Endothelial cell of umbilical vein (primary cell): ENCODE measurements at regions not wholly inside any gene's neighbourhood (a gene's known extent, or its start where the extent isn't known, plus 50 kb on each side); places are given as distances from the start of the nearest gene placed in this dataset.

Experiments
- BruUV-seq: library from RNA; stranded (reverse); fragments of 400-500 nt; replicated peaks from 2 replicates; lab custom pipeline; 2021; lab: Mats Ljungman, UMichigan
- CTCF ChIA-PET: fragments of 300-600, 350-600 bp; sonication (Branson Sonifier 250); formaldehyde crosslinking; loops from one replicate; lab custom pipeline; 2021; ENCODE audit warnings: antibody characterized with exemption, inconsistent platforms; lab: Charles Lee
- POLR2A ChIA-PET: fragments of 300-600, 350-600 bp; sonication (Branson Sonifier 250); formaldehyde crosslinking; loops from one replicate; lab custom pipeline; 2021; ENCODE audit warnings: antibody characterized with exemption, inconsistent platforms; lab: Charles Lee
- DNase-seq: peaks from one replicate; pipeline ENCODE4 v3.0.0-alpha.2; 2011; ENCODE audit warnings: low read depth, low spot score
- FAIRE-seq: peaks from 2 replicates; lab custom pipeline; 2011; peaks lifted over from hg19 to GRCh38; lab: Jason Lieb, UNC
- H2AFZ ChIP-seq: 2 replicates; pipeline ENCODE4 v1.6.0; 2012; ENCODE audit warnings: low read depth, low read length, control low read depth, inconsistent platforms
- H3K27ac ChIP-seq: 2 replicates; pipeline ENCODE4 v1.5.1; 2011; ENCODE audit warnings: low read depth, mild to moderate bottlenecking, control low read depth, low read length, moderate library complexity; ENCODE audit not compliant: insufficient read depth
- H3K27me3 ChIP-seq, 2 experiments: 2 replicates each; pipeline versions ENCODE4 v1.6.0 to v1.6.1; 2011; ENCODE audit warnings: low read length in 2 of 2, mixed read lengths in 1 of 2; ENCODE audit not compliant: control insufficient read depth in 2 of 2, insufficient read depth in 2 of 2
- H3K36me3 ChIP-seq, 2 experiments: 2 replicates in 1 of 2; 3 replicates in 1 of 2; pipeline ENCODE4 v1.5.1; 2011; ENCODE audit warnings: low read length in 2 of 2, mild to moderate bottlenecking in 1 of 2, moderate library complexity in 1 of 2; ENCODE audit not compliant: control insufficient read depth in 2 of 2, insufficient read depth in 2 of 2; ENCODE audit errors: extremely low read depth in 1 of 2
- H3K4me1 ChIP-seq: 3 replicates; pipeline ENCODE4 v1.5.1; 2011; ENCODE audit warnings: mild to moderate bottlenecking, low read length; ENCODE audit not compliant: control insufficient read depth, insufficient read depth; ENCODE audit errors: extremely low read depth
- H3K4me2 ChIP-seq: 2 replicates; pipeline ENCODE4 v1.6.1; 2011; ENCODE audit warnings: low read length, control low read depth, mixed read lengths; ENCODE audit not compliant: insufficient read depth
- H3K4me3 ChIP-seq, 3 experiments: fragments of 200-600 bp in 1 of 3; sonication (generic), shearing (Covaris generic) in 1 of 3; replicated peaks in 1 of 3; 2 replicates each; pipeline ENCODE4 v1.5.1; 2011 to 2016; ENCODE audit warnings: control low read depth in 3 of 3, low read length in 3 of 3, mild to moderate bottlenecking in 2 of 3, inconsistent platforms in 1 of 3, low read depth in 1 of 3, moderate library complexity in 1 of 3; ENCODE audit not compliant: insufficient read depth in 1 of 3
- H3K79me2 ChIP-seq: 2 replicates; pipeline ENCODE4 v1.6.0; 2012; ENCODE audit warnings: low read length, inconsistent platforms; ENCODE audit not compliant: control insufficient read depth, insufficient read depth
- H3K9ac ChIP-seq: replicated peaks from 2 replicates; pipeline ENCODE3; 2011; ENCODE audit warnings: low read length, control low read depth; ENCODE audit not compliant: insufficient read depth; ENCODE audit errors: extremely low read depth
- H3K9me1 ChIP-seq: replicated peaks from 3 replicates; pipeline ENCODE4 v1.6.0; 2011; ENCODE audit warnings: mild to moderate bottlenecking, low read length; ENCODE audit not compliant: control insufficient read depth, insufficient read depth; ENCODE audit errors: extremely low read depth
- H3K9me3 ChIP-seq: replicated peaks from 2 replicates; pipeline ENCODE4 v1.5.1; 2012; ENCODE audit warnings: low read length, inconsistent platforms; ENCODE audit not compliant: control insufficient read depth, insufficient read depth
- H4K20me1 ChIP-seq: replicated peaks from 2 replicates; pipeline ENCODE3; 2011; ENCODE audit warnings: mild to moderate bottlenecking, low read length; ENCODE audit not compliant: control insufficient read depth, insufficient read depth; ENCODE audit errors: extremely low read depth
- CTCF ChIP-seq, 2 donors: IDR thresholded peaks; 1 replicate in 1 of 2; 2 replicates in 1 of 2; pipeline ENCODE4 v1.5.1; 2011; ENCODE audit warnings: low read length in 2 of 2, mild to moderate bottlenecking in 2 of 2, moderate library complexity in 2 of 2, control low read depth in 1 of 2, inconsistent platforms in 1 of 2, low read depth in 1 of 2; ENCODE audit not compliant: insufficient read depth in 1 of 2; ENCODE audit errors: extremely low read depth in 1 of 2
- EZH2 ChIP-seq: IDR thresholded peaks from 2 replicates; pipeline ENCODE4 v1.6.1; 2012; ENCODE audit warnings: borderline replicate concordance, low read depth, mild to moderate bottlenecking, moderate library complexity, low read length, inconsistent platforms; ENCODE audit not compliant: severe bottlenecking
- FOS ChIP-seq: IDR thresholded peaks from 2 replicates; pipeline ENCODE4 v1.6.1; 2011; ENCODE audit warnings: mild to moderate bottlenecking, low read length, moderate library complexity, borderline replicate concordance; ENCODE audit not compliant: insufficient read depth
- GATA2 ChIP-seq: IDR thresholded peaks from 2 replicates; pipeline ENCODE4 v1.7.0; 2011; ENCODE audit warnings: low read depth, mild to moderate bottlenecking, moderate library complexity, mixed read lengths, low read length; ENCODE audit not compliant: insufficient read length, insufficient read depth
- MAX ChIP-seq: IDR thresholded peaks from 2 replicates; pipeline ENCODE4 v1.6.1; 2011; ENCODE audit not compliant: insufficient read depth, insufficient read length
- POLR2A ChIP-seq: IDR thresholded peaks from 2 replicates; pipeline ENCODE4 v1.6.1; 2012; ENCODE audit warnings: low read depth, mild to moderate bottlenecking, control low read depth, low read length
- POLR2AphosphoS5 ChIP-seq: IDR thresholded peaks from 2 replicates; pipeline ENCODE4 v1.6.1; 2012; ENCODE audit warnings: low read depth, mild to moderate bottlenecking, control low read depth, low read length, moderate library complexity; ENCODE audit not compliant: insufficient read depth
- dilution Hi-C: fragments of 300-500 bp; cut with MboI; formaldehyde crosslinking; loops from one replicate; pipeline ENCODE4 v1.15.0; 2019; ENCODE audit warnings: low sequenced_read_pairs; ENCODE audit not compliant: extremely low pct_ligation_motif_present
- intact Hi-C: fragments of 100-400 bp; cut with micrococcal nuclease; formaldehyde crosslinking; loops from one replicate; pipeline ENCODE4 v1.10.0; 2022

- dilution Hi-C loops (no loop called here), intact Hi-C loops (no loop called here)
- CTCF ChIA-PET, result no interaction called here
- FAIRE-seq (no peak), DNase-seq (no peak)
- H4K20me1 ChIP-seq, result no peaks in the 10 kb centered on the region
- H3K9me1 ChIP-seq, result no peaks in the 10 kb centered on the region
- no peak overlapping the region for H3K9ac ChIP-seq
- H2AFZ ChIP-seq, result no peak overlapping the region
- no peak overlapping the region for H3K4me3 ChIP-seq
- POLR2A ChIA-PET, result no interaction called here
- no peaks in the 10 kb centered on the region for H3K79me2 ChIP-seq
- no peaks in the 10 kb centered on the region for H3K4me1 ChIP-seq
- TF ChIP-seq POLR2AphosphoS5, result no peak
- TF ChIP-seq EZH2, result no peak
- no peak for TF ChIP-seq GATA2
- TF ChIP-seq FOS, result no peak
- TF ChIP-seq MAX, result no peak
- no peak for TF ChIP-seq POLR2A
- TF ChIP-seq CTCF (IDR thresholded peaks at IDR 0.05; ENCODE audit: extremely low read depth in 1 of 2, insufficient read depth in 1 of 2, low read depth in 1 of 2, low read length in 2 of 2), result no peak
- no peak overlapping the region for H3K27ac ChIP-seq
- no peaks in the 10 kb centered on the region for H3K9me3 ChIP-seq
- no peak overlapping the region for H3K4me2 ChIP-seq
- BruUV-seq, result no TSS peak
- no peaks in the 10 kb centered on the region for H3K27me3 ChIP-seq
- no peaks in the 10 kb centered on the region for H3K36me3 ChIP-seq
Measured at GRCh38 chr10:25842146-25842545, 91.9 kb upstream of the MYO3A start.
